Prostate gland (tissue), 2 donors: ENCODE measurements at regions not wholly inside any gene's neighbourhood (a gene's known extent, or its start where the extent isn't known, plus 50 kb on each side); places are given as distances from the start of the nearest gene placed in this dataset.

Experiments used
- DNase-seq: peaks from one replicate; pipeline ENCODE4 v3.0.0-alpha.2; 2019; ENCODE audit warnings: low spot score
- H3K27ac ChIP-seq, 2 donors: fragments of 200-600 bp; sonication (generic); 2 replicates each; pipeline ENCODE4 v1.5.1; 2017 to 2019
- H3K27me3 ChIP-seq: fragments of 200-600 bp; sonication (generic); replicated peaks from 2 replicates; pipeline ENCODE4 v1.5.1; 2019; ENCODE audit not compliant: insufficient read depth
- H3K36me3 ChIP-seq, 2 donors: fragments of 200-600 bp; sonication (generic); 1 replicate in 1 of 2; 2 replicates in 1 of 2; pipeline versions ENCODE4 v1.5.1 to v1.8.1; 2017 to 2019
- H3K4me1 ChIP-seq: fragments of 200-600 bp; sonication (generic); replicated peaks from 2 replicates; pipeline ENCODE4 v1.5.1; 2019
- H3K4me3 ChIP-seq, 2 donors: fragments of 200-600 bp; sonication (generic); 2 replicates each; pipeline ENCODE4 v1.5.1; 2017 to 2019
- H3K9me3 ChIP-seq: fragments of 200-600 bp; sonication (generic); 2 replicates; pipeline ENCODE4 v1.5.1; 2017
- CTCF ChIP-seq, 4 experiments: fragments of 200-600 bp in 2 of 4; fragments of 450-650 bp in 2 of 4; sonication (generic) in 2 of 4; IDR thresholded peaks; 1 replicate in 3 of 4; 2 replicates in 1 of 4; pipeline ENCODE4 v1.5.1; 2016 to 2019; ENCODE audit warnings: antibody characterized with exemption in 4 of 4, mild to moderate bottlenecking in 2 of 4, moderate library complexity in 2 of 4
- POLR2A ChIP-seq: fragments of 450-650 bp; IDR thresholded peaks from one replicate; pipeline ENCODE4 v1.6.1; 2016; ENCODE audit warnings: antibody characterized with exemption, mild to moderate bottlenecking
- POLR2AphosphoS5 ChIP-seq: sonication (generic); formaldehyde crosslinking; IDR thresholded peaks from one replicate; pipeline ENCODE4 v1.6.1; 2017; ENCODE audit warnings: antibody characterized with exemption
- WGBS: methylation state at CpG from one replicate; pipeline ENCODE4 v1.1.5; 2018; 5-methylcytosine and 5-hydroxymethylcytosine counted together
- intact Hi-C: fragments of 100-400 bp; cut with DNase I; formaldehyde crosslinking; loops from one replicate; pipeline ENCODE4 v1.14.2; 2022

GRCh38 chr2:63786471-63786870, 55.2 kb upstream of the UGP2 start:
- Histone ChIP-seq H3K36me3 (no peaks in the 10 kb centered on the region), H3K9me3 (no peaks in the 10 kb centered on the region), H3K4me1 (no peaks in the 10 kb centered on the region), H3K27me3 (no peaks in the 10 kb centered on the region), H3K27ac (no peak overlapping the region), H3K4me3 (no peak overlapping the region)
- no peak for TF ChIP-seq POLR2AphosphoS5
- no peak for TF ChIP-seq CTCF (IDR thresholded peaks at IDR 0.05)
- no peak for TF ChIP-seq POLR2A
- intact Hi-C loops: no loop called here
- DNase-seq: no peak
- WGBS: 97% methylated on average over 3 of the region's 3 CpGs

- H3K27ac ChIP-seq: no peak overlapping the region
- DNase-seq: no peak
- no peak overlapping the region for H3K4me3 ChIP-seq
- WGBS: 67% methylated on average over 3 of the region's 3 CpGs
- H3K27me3 ChIP-seq: no peaks in the 10 kb centered on the region
- no peak for TF ChIP-seq POLR2A
- TF ChIP-seq POLR2AphosphoS5: peak; percentile 63
- no peaks in the 10 kb centered on the region for H3K4me1 ChIP-seq
- no peaks in the 10 kb centered on the region for H3K9me3 ChIP-seq
- intact Hi-C loops: no loop called here
- no peaks in the 10 kb centered on the region for H3K36me3 ChIP-seq
These were observed 53.6 kb upstream of the UGP2 start for GRCh38 chr2:63788071-63788470.

- Histone ChIP-seq H3K4me3 (no peak overlapping the region), H3K27ac (no peak overlapping the region), H3K9me3 (no peaks in the 10 kb centered on the region), H3K27me3 (no peaks in the 10 kb centered on the region), H3K36me3 (no peaks in the 10 kb centered on the region), H3K4me1 (no peaks in the 10 kb centered on the region)
- intact Hi-C loops: no loop called here
- DNase-seq: no peak
- TF ChIP-seq POLR2AphosphoS5 (no peak), POLR2A (no peak), CTCF (IDR thresholded peaks at IDR 0.05) (no peak)
- 89% methylated on average over 5 of the region's 5 CpGs for WGBS
These were observed 52.2 kb upstream of the UGP2 start for GRCh38 chr2:63789338-63790020.

- intact Hi-C loops: no loop called here
- 72% methylated on average over 2 of the region's 2 CpGs for whole genome bisulfite sequencing
These were observed 51.2 kb upstream of the UGP2 start for GRCh38 chr2:63790491-63790890.

GRCh38 chr2:63790906-63791305, 50.8 kb upstream of the UGP2 start:
- H3K27me3 ChIP-seq: no peaks in the 10 kb centered on the region
- H3K4me3 ChIP-seq: no peak overlapping the region
- no peak overlapping the region for H3K27ac ChIP-seq
- WGBS: 15% methylated on average over 1 of the region's 1 CpG
- intact Hi-C loops: no loop called here
- H3K9me3 ChIP-seq: no peaks in the 10 kb centered on the region
- DNase-seq: no peak
- TF ChIP-seq POLR2A: no peak
- TF ChIP-seq POLR2AphosphoS5: no peak
- TF ChIP-seq CTCF (IDR thresholded peaks at IDR 0.05): no peak
- no peaks in the 10 kb centered on the region for H3K4me1 ChIP-seq
- no peaks in the 10 kb centered on the region for H3K36me3 ChIP-seq

More at GRCh38 chr2:63790491-63790890, 51.2 kb upstream of the UGP2 start:
- Histone ChIP-seq H3K9me3 (no peaks in the 10 kb centered on the region), H3K27ac (no peak overlapping the region), H3K4me3 (no peak overlapping the region), H3K36me3 (no peaks in the 10 kb centered on the region), H3K27me3 (no peaks in the 10 kb centered on the region), H3K4me1 (no peaks in the 10 kb centered on the region)
- no peak for DNase-seq
- TF ChIP-seq POLR2A (no peak), POLR2AphosphoS5 (no peak), CTCF (IDR thresholded peaks at IDR 0.05) (no peak)
